Body of pancreas (tissue), 4 donors: ENCODE measurements at regions not wholly inside any gene's neighbourhood (a gene's known extent, or its start where the extent isn't known, plus 50 kb on each side); places are given as distances from the start of the nearest gene placed in this dataset.

Experiments
- ATAC-seq: fragments of 150-250 bp; one replicate; pipeline ENCODE4 v1.9.1; 2016
- DNase-seq, 4 donors: peaks; one replicate each; pipeline ENCODE4 v3.0.0-alpha.2; 2019
- H3K27ac ChIP-seq, 4 donors: fragments of 200-600 bp; sonication (generic); 1 replicate in 3 of 4; 2 replicates in 1 of 4; pipeline versions ENCODE4 v1.5.1 to v1.6.1; 2016 to 2019; ENCODE audit warnings: mild to moderate bottlenecking in 1 of 4, mixed read lengths in 1 of 4, moderate library complexity in 1 of 4
- H3K27me3 ChIP-seq, 2 donors: fragments of 200-600 bp; sonication (generic); one replicate each; pipeline ENCODE4 v1.6.0; 2016; ENCODE audit warnings: mild to moderate bottlenecking in 1 of 2
- H3K36me3 ChIP-seq, 2 donors: fragments of 200-600 bp; sonication (generic); replicated peaks in 1 of 2; 2 replicates each; pipeline ENCODE4 v1.5.1; 2016; ENCODE audit warnings: low read depth in 2 of 2; ENCODE audit not compliant: insufficient read depth in 1 of 2
- H3K4me1 ChIP-seq: fragments of 200-600 bp; sonication (generic); one replicate; pipeline ENCODE4 v1.6.0; 2016
- H3K4me3 ChIP-seq, 2 donors: fragments of 200-600 bp; sonication (generic); 1 replicate in 1 of 2; 2 replicates in 1 of 2; pipeline ENCODE4 v1.5.1; 2016 to 2019
- H3K9me3 ChIP-seq, 3 donors: fragments of 200-600 bp; sonication (generic); 1 replicate in 2 of 3; 2 replicates in 1 of 3; pipeline ENCODE4 v1.5.1; 2016
- POLR2A ChIP-seq, 3 donors: fragments of 450-650 bp; IDR thresholded peaks; one replicate each; pipeline ENCODE4 v1.6.1; 2016; ENCODE audit warnings: antibody characterized with exemption in 3 of 3, mild to moderate bottlenecking in 2 of 3
- WGBS, 2 donors: methylation state at CpG; one replicate each; pipeline ENCODE4 v1.1.5; 2017; 5-methylcytosine and 5-hydroxymethylcytosine counted together
- intact Hi-C: fragments of 100-400 bp; cut with DNase I; formaldehyde crosslinking; loops from one replicate; pipeline ENCODE4 v1.15.1; 2023
- TF ChIP-seq, protein P1 (sequence below), 7 experiments: fragments of 450-650 bp in 4 of 7; fragments of 200-600 bp in 3 of 7; sonication (generic) in 3 of 7; IDR thresholded peaks; one replicate each; pipeline ENCODE4 v1.5.1; 2016 to 2019; ENCODE audit warnings: antibody characterized with exemption in 7 of 7

DNA sequence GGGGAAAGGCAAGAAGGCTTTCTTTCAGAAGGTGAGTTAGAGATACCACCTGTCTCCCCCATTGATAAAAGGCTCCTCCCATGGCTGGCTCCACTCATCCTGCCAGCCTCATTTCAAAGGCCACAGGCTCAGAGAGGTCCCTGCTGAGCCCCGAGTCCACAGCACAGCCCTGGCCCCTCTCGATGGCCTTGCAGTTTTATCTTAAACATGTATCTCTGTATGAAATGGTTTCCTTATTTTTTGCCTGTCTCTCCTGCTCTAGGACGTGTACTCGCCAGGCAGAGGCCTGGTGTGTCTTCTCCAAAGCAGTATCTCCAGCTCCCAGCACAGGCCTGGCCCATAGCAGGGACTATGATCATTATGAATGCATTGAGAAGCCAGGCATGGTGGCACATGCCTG, 160.5 kb upstream of the NSMCE3 start:
- no peaks in the 10 kb centered on the region for H3K9me3 ChIP-seq
- ATAC-seq, result no peak
- H3K4me1 ChIP-seq, result no peaks in the 10 kb centered on the region
- intact Hi-C loops, result no loop called here
- WGBS, 2 donors, result 81 to 91% methylated on average over 4 of the region's 4 CpGs
- H3K27ac ChIP-seq, result no peak overlapping the region
- no peak overlapping the region for H3K4me3 ChIP-seq
- TF ChIP-seq, protein P1, sequence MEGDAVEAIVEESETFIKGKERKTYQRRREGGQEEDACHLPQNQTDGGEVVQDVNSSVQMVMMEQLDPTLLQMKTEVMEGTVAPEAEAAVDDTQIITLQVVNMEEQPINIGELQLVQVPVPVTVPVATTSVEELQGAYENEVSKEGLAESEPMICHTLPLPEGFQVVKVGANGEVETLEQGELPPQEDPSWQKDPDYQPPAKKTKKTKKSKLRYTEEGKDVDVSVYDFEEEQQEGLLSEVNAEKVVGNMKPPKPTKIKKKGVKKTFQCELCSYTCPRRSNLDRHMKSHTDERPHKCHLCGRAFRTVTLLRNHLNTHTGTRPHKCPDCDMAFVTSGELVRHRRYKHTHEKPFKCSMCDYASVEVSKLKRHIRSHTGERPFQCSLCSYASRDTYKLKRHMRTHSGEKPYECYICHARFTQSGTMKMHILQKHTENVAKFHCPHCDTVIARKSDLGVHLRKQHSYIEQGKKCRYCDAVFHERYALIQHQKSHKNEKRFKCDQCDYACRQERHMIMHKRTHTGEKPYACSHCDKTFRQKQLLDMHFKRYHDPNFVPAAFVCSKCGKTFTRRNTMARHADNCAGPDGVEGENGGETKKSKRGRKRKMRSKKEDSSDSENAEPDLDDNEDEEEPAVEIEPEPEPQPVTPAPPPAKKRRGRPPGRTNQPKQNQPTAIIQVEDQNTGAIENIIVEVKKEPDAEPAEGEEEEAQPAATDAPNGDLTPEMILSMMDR (IDR thresholded peaks at IDR 0.05), result no peak
- TF ChIP-seq POLR2A (IDR thresholded peaks at IDR 0.05), result no peak
- no peak for DNase-seq
- no peaks in the 10 kb centered on the region for H3K27me3 ChIP-seq
- no peaks in the 10 kb centered on the region for H3K36me3 ChIP-seq

DNA sequence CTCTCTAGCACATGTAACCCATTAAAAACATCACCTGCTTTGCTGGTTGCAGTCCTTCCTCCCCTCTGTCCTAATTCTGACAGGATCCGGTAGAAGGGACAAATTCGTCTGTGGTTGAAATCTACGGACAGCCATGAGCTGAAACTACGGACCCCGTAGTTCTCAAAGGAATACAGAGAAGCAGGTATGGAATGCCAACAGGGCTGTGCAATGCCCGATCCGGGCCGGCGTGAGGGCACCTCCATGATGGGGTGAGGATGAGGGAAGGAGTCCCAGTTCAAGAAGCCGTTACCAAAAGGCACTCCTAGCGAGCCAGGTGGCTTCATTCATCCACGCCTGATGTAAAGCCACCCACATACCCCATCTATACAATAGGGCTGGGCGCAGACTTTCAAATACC, 160.0 kb upstream of the NSMCE3 start:
- no peak overlapping the region for H3K27ac ChIP-seq
- DNase-seq (no peak), ATAC-seq (no peak)
- H3K36me3 ChIP-seq, result no peaks in the 10 kb centered on the region
- intact Hi-C loops, result no loop called here
- 92 to 96% methylated on average over 13 of the region's 13 CpGs for WGBS, 2 donors
- no peak overlapping the region for H3K4me3 ChIP-seq
- no peaks in the 10 kb centered on the region for H3K9me3 ChIP-seq
- TF ChIP-seq, protein P1 (IDR thresholded peaks at IDR 0.05), result no peak
- TF ChIP-seq POLR2A (IDR thresholded peaks at IDR 0.05), result no peak
- H3K27me3 ChIP-seq, result no peaks in the 10 kb centered on the region
- no peaks in the 10 kb centered on the region for H3K4me1 ChIP-seq

DNA sequence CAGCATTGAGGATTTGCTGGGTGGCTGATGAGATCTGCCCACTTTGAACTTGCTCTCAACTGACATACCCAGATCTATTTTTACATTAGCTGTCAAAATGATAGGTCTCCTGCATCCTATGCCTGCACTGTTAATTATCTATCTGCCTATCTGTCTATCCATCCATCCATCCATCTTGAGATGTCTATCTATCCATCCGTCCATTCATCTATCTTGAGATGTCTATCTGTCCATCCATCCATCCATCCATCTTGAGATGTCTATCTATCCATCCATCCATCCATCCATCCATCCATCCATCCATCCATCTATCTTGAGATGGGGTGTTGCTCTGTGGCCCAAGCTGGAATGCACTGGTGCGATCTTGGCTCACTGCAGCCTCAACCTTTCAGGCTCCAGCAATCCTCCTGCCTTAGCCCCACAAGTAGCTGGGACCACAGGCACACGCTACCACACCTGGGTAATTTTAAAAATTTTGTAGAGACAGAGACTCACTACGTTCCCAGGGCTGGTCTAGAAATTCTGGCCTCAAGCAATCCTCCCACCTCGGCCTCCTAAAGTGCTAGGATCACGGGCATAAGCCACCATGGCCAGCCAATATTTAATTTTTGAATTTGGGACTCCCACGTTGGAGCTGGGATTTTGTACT, 159.4 kb upstream of the NSMCE3 start:
- ATAC-seq, result no peak
- DNase-seq, result no peak
- no peaks in the 10 kb centered on the region for H3K27me3 ChIP-seq
- H3K4me1 ChIP-seq, result no peaks in the 10 kb centered on the region
- WGBS, 2 donors, result 89 to 95% methylated on average over 7 of the region's 7 CpGs
- intact Hi-C loops, result no loop called here
- TF ChIP-seq POLR2A (IDR thresholded peaks at IDR 0.05), result no peak
- TF ChIP-seq, protein P1 (IDR thresholded peaks at IDR 0.05), result no peak
- H3K4me3 ChIP-seq, result no peak overlapping the region
- H3K36me3 ChIP-seq, result no peaks in the 10 kb centered on the region
- H3K9me3 ChIP-seq, result no peaks in the 10 kb centered on the region
- no peak overlapping the region for H3K27ac ChIP-seq

DNA sequence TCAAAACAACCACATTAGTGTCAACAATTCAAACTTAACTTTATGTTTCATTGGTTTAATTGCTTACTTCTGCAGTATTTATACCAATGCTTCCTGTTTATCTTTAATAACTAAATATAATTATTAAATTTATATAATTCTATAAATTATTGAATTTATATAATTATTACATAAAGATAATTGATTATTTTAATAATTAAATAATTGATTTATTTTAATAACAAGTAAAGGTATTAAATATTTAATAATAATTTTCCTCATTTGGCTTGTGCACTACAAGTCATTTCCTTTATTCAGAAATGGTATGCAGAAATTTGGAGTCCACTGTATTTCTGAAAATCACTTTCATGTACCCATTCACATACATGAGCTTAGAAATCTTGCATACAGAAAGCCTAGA, 156.2 kb upstream of the NSMCE3 start:
- ATAC-seq (no peak), DNase-seq (no peak)
- intact Hi-C loops, result no loop called here
- no peaks in the 10 kb centered on the region for H3K4me1 ChIP-seq
- no peak overlapping the region for H3K27ac ChIP-seq
- no peaks in the 10 kb centered on the region for H3K9me3 ChIP-seq
- TF ChIP-seq POLR2A (IDR thresholded peaks at IDR 0.05), result no peak
- TF ChIP-seq, protein P1 (IDR thresholded peaks at IDR 0.05), result no peak
- no peaks in the 10 kb centered on the region for H3K27me3 ChIP-seq
- H3K36me3 ChIP-seq, result no peaks in the 10 kb centered on the region
- H3K4me3 ChIP-seq, result no peak overlapping the region

DNA sequence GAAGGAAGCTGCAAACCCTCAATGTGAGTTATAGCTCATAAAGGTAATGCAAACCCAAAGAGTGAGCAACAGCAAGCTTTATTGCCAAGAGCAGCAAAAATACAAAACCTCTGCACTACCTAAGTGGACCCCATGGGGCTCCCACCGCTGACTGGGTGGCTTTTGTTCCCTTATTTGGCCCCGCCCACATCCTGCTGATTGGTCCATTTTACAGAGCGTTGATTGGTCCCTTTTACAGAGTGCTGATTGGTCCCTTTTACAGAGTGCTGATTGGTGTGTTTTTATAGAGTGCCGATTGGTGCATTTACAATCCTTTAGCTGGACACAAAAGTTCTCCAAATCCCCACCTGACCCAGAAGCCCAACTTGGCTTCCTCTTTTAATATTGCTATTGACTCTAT, 154.5 kb upstream of the NSMCE3 start:
- Histone ChIP-seq H3K4me3 (no peak overlapping the region), H3K27me3 (no peaks in the 10 kb centered on the region), H3K27ac (no peak overlapping the region), H3K9me3 (no peaks in the 10 kb centered on the region), H3K4me1 (no peaks in the 10 kb centered on the region), H3K36me3 (no peaks in the 10 kb centered on the region)
- ATAC-seq, result no peak
- intact Hi-C loops, result no loop called here
- TF ChIP-seq, protein P1 (IDR thresholded peaks at IDR 0.05), result no peak
- TF ChIP-seq POLR2A (IDR thresholded peaks at IDR 0.05), result no peak
- DNase-seq, result no peak
- WGBS, 2 donors, result 82 to 86% methylated on average over 4 of the region's 4 CpGs
